ENCODE measurements at regions not wholly inside any gene's neighbourhood (a gene's known extent, or its start where the extent isn't known, plus 50 kb on each side); places are given as distances from the start of the nearest gene placed in this dataset.

DNA sequence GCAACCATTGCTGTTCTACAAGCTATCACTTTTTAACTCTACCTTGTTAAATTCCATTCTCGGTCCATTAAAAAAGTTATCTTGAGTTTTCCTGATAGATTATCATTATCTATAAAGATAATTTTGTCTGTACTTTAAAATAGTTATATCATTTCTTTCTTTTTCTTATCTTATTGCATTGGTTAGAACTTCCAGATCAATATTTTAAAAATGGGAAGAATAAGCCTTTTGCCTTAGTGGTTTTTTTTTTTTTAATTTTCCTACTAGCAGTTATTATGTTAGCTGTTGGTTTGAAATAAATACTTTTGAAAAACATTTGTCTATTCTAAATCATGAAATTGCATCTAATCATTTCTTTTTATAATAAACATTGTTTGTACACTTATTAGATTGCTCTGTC lies 71.0 kb upstream of the ATF3 start:
- no peaks in the 10 kb centered on the region for H3K9me3 ChIP-seq (replicated peaks; ENCODE audit: insufficient read depth, low read length)
- no peaks in the 10 kb centered on the region for H3K36me3 ChIP-seq (replicated peaks; ENCODE audit: insufficient read depth, low read length)
- H3K27me3 ChIP-seq (replicated peaks; ENCODE audit: insufficient read depth, low read length): no peaks in the 10 kb centered on the region
- DNase-seq: no peak
- no peaks in the 10 kb centered on the region for H3F3A ChIP-seq (ENCODE audit: insufficient read depth, low read length)
- no peaks in the 10 kb centered on the region for H4K20me1 ChIP-seq (ENCODE audit: insufficient read depth, low read length)
- H3K79me2 ChIP-seq (ENCODE audit: low read length): no peaks in the 10 kb centered on the region
- H3K9ac ChIP-seq (ENCODE audit: low read length): no peak overlapping the region
- no peaks in the 10 kb centered on the region for H3K9me2 ChIP-seq (replicated peaks; ENCODE audit: insufficient read depth, low read length)
- no peak overlapping the region for H2AFZ ChIP-seq (ENCODE audit: low read length)
- no peak for TF ChIP-seq EZH2 (optimal IDR thresholded peaks at IDR 0.05; ENCODE audit: low read depth, low read length)
- TF ChIP-seq EZH2phosphoT487 (IDR thresholded peaks at IDR 0.05; ENCODE audit: low read length): no peak
- TF ChIP-seq CTCF (IDR thresholded peaks at IDR 0.05; ENCODE audit: low read length): no peak
- no peak overlapping the region for H3K27ac ChIP-seq (ENCODE audit: low read length)
- H3K4me2 ChIP-seq (ENCODE audit: low read depth, low read length): no peak overlapping the region
- no peaks in the 10 kb centered on the region for H3K4me1 ChIP-seq (ENCODE audit: low read length)
- H3K4me3 ChIP-seq (ENCODE audit: low read length): no peak overlapping the region

- Histone ChIP-seq H3K4me3 (ENCODE audit: low read length) (no peak overlapping the region), H3K27ac (ENCODE audit: low read length) (no peak overlapping the region), H3K27me3 (replicated peaks; ENCODE audit: insufficient read depth, low read length) (no peaks in the 10 kb centered on the region), H3F3A (ENCODE audit: insufficient read depth, low read length) (no peaks in the 10 kb centered on the region), H3K4me1 (ENCODE audit: low read length) (no peaks in the 10 kb centered on the region), H2AFZ (ENCODE audit: low read length) (no peak overlapping the region), H4K20me1 (ENCODE audit: insufficient read depth, low read length) (no peaks in the 10 kb centered on the region), H3K79me2 (ENCODE audit: low read length) (no peaks in the 10 kb centered on the region), H3K36me3 (replicated peaks; ENCODE audit: insufficient read depth, low read length) (no peaks in the 10 kb centered on the region), H3K9me2 (replicated peaks; ENCODE audit: insufficient read depth, low read length) (no peaks in the 10 kb centered on the region), H3K9ac (ENCODE audit: low read length) (no peak overlapping the region), H3K9me3 (replicated peaks; ENCODE audit: insufficient read depth, low read length) (no peaks in the 10 kb centered on the region), H3K4me2 (ENCODE audit: low read depth, low read length) (no peak overlapping the region)
- TF ChIP-seq CTCF (IDR thresholded peaks at IDR 0.05; ENCODE audit: low read length): no peak
- no peak for TF ChIP-seq EZH2 (optimal IDR thresholded peaks at IDR 0.05; ENCODE audit: low read depth, low read length)
- DNase-seq: no peak
These were observed 68.7 kb upstream of the ATF3 start for GRCh38 chr1:212539737-212540430.

DNA sequence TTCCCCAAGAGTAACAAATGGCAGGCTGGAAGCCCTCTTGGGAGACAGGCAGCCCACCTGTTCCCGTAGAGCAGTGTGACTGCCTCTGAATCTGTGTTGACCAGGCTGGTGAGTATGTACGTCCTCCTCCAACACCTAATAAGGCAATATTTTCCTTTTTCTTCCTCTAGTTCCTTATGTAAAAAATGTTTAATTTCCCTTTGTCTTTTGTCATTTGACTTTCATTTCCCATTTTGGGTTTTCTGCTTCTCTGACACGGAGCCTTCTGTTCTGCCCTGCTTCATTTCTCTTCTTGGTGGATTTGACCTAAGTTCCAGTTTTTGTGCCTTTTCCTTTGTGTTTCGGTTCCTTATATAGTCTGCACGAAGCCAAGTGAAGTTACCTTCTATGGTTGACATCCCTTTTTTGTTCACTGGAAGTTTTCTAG lies 65.8 kb upstream of the ATF3 start:
- Histone ChIP-seq H3F3A (ENCODE audit: insufficient read depth, low read length) (no peaks in the 10 kb centered on the region), H4K20me1 (ENCODE audit: insufficient read depth, low read length) (no peaks in the 10 kb centered on the region), H3K79me2 (ENCODE audit: low read length) (no peaks in the 10 kb centered on the region), H3K9me2 (replicated peaks; ENCODE audit: insufficient read depth, low read length) (no peaks in the 10 kb centered on the region), H3K4me1 (ENCODE audit: low read length) (no peaks in the 10 kb centered on the region), H2AFZ (ENCODE audit: low read length) (no peak overlapping the region), H3K9me3 (replicated peaks; ENCODE audit: insufficient read depth, low read length) (no peaks in the 10 kb centered on the region), H3K9ac (ENCODE audit: low read length) (no peak overlapping the region), H3K4me2 (ENCODE audit: low read depth, low read length) (no peak overlapping the region), H3K27ac (ENCODE audit: low read length) (no peak overlapping the region), H3K4me3 (ENCODE audit: low read length) (no peak overlapping the region), H3K36me3 (replicated peaks; ENCODE audit: insufficient read depth, low read length) (no peaks in the 10 kb centered on the region), H3K27me3 (replicated peaks; ENCODE audit: insufficient read depth, low read length) (no peaks in the 10 kb centered on the region)
- DNase-seq: no peak
- TF ChIP-seq EZH2phosphoT487 (IDR thresholded peaks at IDR 0.05; ENCODE audit: low read length) (no peak), CTCF (IDR thresholded peaks at IDR 0.05; ENCODE audit: low read length) (no peak), EZH2 (optimal IDR thresholded peaks at IDR 0.05; ENCODE audit: low read depth, low read length) (no peak)
